ENCODE measurements at regions not wholly inside any gene's neighbourhood (a gene's known extent, or its start where the extent isn't known, plus 50 kb on each side); places are given as distances from the start of the nearest gene placed in this dataset.

DNA sequence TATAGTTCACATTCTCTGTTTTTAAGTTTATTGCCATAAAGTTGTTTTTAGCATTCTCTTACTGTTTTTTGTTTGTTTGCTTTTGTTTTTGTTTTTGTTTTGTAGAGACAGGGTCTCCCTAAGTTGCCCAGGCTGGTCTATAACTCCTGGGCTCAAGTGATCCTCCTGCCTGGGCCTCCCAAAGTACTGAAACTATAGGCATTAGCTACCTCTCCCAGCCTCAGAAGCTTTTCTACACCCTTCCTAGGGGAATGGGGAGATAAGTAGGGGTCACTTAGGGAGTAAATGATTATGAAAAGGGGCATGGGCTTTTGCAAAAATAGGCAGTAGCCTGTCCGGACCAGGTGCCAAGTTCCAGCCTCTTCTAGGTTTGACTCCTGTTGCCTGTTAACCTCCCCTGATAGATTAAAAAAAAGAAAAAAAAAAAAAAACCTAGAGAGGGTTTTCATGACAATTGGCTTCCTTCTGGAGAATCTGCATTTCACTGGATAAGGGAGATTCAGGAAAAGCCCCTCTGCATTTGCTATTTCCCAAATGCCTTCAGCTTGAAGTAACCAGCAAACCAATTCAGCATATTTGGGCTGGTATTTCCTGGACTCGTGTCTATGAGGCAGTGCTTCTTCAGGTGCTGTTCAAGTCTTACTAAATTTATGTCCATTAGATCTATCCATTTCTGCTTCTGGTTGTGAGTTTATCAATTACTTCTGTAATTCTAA lies 216.8 kb downstream of the TM9SF2 start:
- DNase-seq, result no peak

DNA sequence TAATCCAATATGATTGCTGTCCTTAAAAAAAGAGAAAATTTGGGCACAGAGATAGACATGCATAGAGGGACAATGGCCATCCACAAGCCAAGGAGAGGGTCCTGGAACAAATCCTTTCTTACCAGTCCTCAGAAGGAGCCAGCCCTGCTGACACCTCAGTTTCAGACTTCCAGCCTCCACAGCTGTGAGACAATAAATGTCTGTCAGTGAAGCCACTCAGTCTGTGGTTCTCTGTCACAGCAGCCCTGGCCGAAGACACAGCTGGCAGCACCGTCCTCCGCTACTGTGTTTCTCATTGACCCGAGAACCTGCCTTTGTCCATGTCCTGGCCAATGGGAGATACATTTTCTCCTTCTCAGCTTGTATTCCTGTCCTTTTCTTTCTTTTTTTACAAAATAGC lies 207.9 kb downstream of the TM9SF2 start:
- peak in 3 of 56 donors; percentile 1 to 11 (median 1) for DNase-seq

DNA sequence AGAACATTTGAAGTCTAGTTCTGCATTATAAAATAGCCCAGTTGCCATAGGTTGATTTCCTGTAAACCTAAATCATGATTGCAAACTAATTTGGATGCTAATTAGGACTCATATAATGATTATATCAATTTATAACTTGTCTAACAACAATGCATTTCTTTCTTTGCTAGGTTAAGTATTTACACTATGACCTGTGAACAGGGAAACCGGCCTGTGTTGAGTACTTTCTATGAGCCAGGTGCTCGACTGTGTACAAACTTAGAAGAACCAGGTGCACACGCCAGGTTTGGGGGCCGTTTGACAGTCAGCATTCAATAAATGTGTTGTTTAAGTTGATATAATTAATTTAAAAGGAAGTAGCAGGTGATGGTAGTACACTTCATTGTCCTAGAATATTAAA lies 203.1 kb downstream of the TM9SF2 start:
- DNase-seq, result no peak

DNA sequence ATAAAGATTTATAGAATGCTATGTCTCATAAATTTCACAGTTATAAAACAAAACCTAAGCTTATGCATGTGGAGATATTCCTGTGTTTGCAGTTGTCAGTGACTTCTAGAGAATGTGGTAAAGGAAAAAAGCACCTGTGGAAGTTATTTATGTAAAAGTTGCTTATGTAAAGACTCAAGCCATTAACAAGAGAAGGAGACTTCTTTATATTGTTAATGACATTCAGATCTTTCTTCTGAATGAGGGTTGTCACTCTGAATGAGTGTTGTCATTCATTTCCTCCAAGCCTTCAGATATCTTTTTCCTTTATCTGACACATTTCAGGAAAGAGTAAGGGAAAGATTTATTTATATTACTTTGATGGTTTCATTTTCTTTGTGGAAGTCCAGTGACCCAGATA lies 202.6 kb downstream of the TM9SF2 start:
- DNase-seq, result no peak

DNA sequence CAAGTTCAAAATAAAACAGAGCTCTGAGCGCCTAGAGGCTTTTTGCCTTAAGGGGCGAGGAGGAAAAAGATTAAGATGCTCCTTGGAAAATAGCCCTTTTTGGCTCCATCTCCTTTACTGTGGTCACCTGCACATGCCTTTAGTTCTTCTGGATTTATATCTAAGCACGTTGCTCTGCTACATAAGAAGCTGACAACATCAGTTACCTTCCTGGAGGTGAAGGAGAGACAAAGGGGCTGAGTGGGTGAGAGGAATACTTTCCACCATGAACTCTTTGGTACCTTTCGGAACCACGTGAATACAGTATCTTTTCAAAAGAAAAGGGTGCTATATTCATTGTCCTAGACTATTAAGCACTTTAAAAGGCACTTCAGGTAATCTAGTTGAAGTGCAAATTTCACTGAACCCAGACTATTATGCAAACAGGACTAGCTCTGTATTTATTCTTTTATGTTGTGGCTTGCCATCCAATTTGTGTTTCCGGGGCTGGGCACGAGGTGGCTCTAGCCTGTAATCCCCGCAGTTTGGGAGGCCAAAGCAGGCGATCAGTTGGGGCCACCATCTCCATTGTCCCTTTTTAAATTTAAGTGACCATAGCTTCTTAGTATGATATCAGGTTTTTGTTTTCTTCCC lies 201.5 kb downstream of the TM9SF2 start:
- no peak for DNase-seq

DNA sequence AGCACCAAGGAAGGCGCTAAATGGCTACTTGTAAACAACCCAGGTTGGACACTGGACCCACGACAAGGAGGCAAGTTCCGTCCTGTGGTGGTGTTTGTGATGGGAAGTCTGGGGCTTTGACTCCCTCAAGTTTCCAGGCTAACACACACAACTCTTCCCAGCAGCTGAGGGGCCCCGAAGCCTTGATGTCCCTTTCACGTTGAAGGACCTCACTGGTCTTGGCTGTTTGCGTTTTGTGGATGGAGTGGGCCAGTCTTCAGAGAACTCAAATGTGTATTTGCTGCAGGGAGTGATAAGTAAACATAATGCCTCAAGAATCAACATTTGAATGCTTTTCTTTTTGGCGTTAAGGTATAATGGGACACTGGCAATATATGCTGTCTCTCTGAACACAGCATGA lies 199.2 kb downstream of the TM9SF2 start:
- no peak for DNase-seq

DNA sequence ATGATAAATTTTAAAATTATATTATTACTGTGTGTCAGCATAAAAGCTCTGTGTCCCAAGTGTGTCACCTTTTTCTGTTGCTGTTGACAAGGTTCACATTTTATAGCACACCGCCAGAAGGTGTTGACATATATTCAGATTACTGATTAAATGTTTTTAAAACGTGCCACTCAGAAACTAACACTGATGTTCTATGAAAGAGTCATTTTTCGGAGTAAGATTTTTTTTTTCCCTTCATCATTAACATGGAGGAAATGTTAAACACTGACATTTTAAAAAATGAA lies 197.5 kb downstream of the TM9SF2 start:
- DNase-seq, result no peak

DNA sequence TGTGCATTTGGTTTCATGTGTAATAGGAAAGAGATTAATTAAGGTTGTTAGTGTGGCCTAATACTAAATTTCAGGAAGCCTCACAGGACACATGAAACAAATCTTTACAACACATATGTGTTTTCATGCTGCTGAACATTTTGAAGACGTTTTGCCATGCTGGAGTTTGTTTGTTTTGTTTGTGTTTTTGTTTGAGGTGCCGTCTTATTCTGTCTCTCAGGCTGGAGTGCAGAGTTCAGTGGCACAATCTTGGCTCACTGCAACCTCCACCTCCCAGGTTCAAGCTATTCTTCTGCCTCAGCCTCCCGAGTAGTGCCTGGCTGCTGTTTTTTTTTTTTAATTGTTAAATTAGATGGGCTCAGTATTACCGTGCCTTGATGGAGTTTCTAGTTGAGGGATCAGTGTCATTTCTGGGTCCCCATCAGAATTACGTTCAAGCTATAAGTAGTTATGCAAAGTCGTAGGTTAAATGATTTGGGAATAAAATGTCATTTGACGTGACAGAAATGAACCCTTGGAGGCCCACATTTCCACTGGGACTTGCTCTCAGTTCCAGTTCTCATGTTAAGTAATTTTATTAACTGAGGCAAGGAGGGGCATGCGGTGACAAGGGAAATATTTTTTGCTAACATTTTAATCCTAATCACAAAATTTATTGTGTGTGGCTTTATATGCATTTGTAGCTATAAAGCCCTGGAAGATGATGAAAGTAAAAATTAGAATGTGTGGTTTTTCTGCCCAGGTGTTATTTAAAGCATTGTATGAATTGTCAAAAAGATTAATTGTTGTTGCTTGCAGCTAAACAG lies 196.9 kb downstream of the TM9SF2 start:
- DNase-seq, result no peak

DNA sequence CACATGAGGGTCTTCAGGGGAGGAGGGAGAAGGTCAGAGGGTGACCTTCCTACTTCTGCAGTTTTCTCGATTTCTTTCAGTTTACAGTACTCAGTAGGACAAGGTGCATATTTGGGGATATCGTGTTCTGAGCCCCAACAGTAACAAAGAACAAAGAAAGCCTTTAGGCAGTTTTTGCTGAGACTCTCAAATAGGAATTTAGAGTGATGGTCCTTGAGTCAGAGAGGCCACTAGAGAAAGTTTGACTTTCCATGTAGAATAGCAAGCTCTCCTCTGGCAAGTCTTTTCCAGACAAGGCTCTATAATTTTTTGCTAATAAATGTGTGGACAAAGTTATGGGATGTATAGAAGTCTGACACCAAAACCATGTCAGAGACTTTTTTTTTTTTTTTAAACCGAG lies 194.6 kb downstream of the TM9SF2 start:
- DNase-seq, result no peak

DNA sequence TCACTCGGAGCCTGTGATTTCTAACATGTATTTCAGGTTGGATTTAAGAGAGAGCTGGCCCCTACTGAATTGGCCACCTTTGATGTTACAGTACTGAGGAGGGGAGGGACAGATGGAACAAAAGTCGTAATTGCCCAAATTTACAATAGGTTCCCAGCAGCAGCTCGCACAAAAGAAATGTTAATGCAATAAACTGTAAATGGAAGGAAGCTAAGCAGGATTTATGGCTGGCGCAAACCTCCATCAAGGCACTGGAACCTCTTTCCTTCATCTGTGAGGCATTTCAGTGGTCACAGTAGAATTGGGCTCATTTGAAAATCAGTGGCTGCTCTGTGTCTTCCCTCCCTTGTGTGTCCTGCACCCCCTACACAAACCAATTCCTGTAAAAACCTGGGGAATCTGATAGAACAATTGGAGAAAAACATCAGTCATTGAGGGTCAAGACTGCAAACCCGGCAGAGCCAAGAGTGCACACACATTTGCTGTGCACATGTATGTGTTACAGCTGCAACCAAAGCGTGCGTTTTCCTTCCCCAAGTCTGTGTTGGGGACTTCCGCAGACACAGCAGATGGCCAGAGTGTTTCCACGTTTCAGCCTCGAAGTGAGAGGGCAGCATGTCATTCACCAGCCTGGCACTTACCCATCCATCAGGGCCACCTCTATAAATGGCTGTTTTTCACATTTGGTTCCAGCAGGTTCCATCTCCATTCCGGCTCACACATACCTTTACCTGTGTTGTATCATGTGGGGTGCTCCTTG lies 192.8 kb downstream of the TM9SF2 start:
- no peak for DNase-seq

DNA sequence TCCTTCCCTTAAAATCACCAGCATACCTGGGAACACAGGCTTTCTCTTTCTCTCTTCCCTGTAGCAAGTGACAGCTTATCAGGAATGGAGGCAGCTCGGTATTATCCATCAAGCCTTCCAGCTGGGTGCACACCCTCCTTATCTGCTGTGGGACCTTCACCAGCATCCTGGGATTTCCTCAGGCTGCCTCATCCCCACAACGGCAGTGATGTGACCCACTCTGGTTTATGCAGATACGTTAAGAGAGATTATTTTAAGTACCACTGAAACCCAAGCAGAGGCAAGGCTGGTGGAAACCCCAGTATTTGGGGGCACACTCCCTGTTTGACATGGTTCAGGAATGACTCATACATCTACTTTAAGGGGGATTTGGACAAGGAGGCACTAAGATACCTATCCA lies 192.1 kb downstream of the TM9SF2 start:
- no peak for DNase-seq

DNA sequence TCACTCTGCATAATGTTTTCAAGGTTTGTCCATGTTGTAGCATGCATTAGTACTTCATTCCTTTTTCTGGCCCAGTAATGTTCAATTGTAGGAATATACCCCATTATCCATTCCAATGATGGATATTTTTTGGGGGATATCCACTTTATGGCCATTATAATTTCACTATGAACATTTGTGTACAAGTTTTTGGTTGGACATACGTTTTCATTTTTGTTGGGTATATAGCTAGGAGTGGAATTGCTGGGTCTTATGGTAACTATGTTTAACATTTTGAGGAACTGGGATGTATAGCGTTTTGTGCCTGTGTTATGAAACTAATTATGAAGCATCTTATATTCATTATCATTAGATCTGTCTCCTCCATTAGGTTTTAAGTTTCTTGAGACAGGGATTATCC lies 191.6 kb downstream of the TM9SF2 start:
- DNase-seq, result no peak

DNA sequence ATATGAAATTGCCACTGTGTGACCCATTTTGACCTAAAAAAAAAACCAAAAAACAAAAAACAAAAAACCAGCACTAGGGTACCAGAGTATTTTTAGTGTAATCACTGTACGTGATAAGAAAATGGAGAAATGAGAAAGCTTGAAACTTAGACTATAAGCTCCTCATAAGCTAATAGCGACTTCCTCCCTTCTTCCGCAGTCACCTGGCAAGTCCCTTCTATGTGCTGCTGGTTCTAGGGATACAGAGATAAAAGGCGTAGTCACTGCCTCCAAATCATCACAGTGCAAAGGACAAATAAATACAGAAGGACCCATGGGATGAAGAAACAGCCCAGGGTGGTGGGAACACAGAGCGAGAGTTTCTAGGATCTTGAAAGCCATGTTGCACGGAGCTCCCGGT lies 190.3 kb downstream of the TM9SF2 start:
- DNase-seq, result no peak

DNA sequence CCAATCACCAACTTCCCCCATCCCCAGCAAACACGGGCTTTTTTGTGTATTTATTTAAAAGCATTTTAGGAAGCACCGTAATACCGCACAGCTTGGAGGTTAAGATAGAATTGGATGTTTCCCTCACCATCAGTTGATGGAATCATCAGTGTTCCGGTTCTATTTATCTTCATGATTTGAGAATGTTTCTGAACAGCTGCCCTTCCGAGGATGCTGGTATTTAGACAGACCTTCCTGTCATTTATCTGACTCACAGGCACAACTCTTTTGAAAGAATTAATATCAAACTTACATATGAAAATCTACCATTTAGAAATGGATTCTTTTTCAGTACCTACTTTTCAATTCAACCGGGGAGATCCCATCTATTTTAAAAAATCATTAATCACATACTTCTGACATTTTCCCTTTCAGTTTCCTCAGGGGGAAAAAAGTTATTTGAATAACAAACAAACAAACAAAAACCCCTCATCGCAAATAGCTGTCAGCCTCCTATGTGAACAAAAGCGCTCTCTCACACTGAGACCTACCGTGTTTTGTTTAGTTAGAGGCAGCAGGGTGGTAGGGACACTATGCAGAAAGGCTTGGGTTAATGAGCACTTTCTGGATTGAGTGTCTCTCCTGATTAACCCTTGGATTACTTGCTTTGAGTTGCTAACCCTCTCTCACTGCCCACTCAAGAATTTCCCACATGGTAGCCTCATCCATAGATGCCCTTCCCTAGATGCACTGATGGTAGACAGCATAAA lies 189.3 kb downstream of the TM9SF2 start:
- DNase-seq, result no peak

DNA sequence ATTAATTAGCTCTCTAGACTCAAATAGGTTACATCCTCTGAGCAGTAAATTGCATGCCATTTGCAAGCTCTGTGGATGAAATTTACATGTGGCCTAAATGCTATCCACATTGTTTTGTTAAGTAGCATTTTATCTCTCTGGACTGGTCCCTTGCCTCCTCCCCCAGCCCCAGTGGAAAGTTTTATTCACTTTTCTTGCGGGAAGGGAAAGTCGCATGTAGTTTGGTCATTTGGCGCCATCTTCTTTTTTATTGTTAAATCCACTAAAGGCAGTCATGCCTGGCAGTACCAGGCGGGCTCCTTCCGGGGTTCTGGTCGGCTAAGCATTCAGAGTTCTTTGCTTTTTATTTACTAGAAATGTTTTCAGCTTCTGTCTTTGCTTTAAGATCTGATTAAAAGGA lies 188.7 kb downstream of the TM9SF2 start:
- DNase-seq, result no peak

DNA sequence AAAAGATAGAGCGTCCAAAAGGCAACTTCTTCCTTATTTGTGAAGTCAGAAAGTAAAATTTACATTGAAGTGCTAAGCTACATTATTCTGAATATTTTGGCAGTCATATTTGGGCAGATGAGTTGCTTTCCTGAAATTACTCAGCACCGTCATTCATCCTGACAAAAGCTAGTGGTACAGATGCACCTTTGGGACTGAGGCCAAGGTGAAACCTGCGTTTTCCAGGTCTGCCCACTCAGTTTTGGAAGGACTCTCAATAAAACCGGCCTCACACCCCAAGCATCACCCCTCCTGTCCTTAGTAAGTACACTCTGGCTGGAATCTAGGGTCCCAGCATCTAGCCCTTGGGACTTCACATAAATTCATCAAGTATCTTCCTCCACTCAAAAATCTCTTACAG lies 187.5 kb downstream of the TM9SF2 start:
- no peak for DNase-seq

DNA sequence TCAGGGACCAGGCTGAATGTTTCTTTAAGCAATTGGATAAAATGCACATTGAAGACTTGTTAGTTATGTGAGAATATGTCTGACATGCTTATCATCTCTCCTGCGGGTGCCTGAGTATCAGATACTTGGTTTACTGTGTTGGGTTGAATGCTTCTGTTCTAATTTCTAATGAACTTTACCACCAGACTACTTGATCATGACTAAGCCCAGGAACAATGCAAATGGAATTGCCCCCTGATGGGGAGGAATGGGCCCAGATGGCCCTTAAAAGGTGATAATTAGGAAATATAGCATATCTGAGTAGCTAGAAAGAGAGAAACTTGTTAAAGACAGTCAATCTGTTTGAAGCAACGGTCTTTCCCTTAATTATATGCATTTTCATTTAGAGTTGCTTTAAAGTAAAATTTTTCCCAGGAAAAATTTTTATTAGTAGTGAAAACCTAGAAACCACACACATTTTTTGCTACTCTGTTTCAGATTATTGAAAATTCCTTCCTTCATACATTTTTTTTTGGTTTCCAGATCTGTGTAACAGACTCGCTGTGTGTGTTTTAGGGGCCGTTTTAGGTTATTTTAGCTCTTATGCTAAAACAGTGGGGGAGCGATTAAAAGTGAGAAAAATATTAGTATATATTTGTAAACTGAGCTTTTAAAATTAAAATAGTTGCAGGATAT lies 186.6 kb downstream of the TM9SF2 start:
- no peak for DNase-seq

DNA sequence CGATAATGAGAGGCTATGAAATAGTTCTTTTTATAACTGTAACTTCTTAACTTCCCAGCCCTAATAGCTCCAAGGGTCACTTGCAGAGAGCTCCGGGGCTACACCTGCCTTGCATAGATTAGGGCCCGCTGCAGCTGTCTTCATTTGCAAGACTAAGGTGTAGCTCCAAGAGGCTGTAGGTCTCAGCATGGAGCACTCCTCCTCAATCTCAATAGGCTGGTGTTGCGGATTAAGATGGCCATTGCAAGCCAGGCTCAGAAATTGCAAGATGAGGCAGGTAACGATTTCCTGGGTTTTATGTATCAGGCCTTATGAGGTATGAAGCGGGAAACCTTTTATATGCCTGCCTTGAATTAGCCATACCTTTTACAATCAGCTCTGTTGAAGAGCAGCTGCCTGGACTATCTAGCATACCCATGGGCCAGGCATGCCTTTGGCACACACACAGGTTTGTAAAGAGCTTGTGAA lies 185.7 kb downstream of the TM9SF2 start:
- DNase-seq, result no peak

DNA sequence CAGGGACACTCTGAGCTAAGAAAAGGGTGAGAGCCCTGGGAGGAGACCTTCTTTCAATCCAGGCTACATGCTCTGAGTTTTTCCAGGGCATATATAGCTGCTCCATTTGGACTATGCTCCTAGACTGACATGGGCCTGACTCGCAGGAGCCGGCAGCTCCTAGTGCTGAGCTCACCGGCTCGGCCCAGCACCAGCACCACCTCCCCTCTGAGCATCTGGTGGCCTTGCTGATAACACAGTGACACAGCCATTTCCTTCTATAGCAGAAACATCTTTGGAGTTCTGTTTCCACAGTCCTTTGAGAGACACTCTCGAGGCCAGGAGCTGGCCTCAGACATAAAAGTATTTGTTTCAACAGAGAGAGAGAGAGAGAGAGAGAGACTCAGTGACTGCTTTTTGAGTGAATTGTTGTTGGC lies 184.9 kb downstream of the TM9SF2 start:
- DNase-seq, result peak in 1 of 56 donors; percentile 3

DNA sequence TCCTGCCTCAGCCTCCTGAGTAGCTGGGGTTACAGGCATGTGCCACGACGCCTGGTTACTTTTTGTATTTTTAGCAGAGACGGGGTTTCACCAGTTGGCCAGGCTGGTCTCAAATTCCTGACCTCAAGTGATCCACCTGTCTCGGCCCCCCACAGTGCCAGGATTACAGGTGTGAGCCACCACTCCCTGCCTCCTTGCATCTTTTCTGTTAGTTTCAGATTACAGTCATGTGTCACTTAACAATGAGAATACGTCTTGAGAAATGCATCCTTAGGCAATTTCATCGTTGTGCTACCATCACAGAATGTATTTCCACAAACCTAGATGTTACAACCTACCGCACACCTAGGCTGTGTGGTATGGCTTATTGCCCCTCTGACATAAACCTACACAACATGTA lies 180.4 kb downstream of the TM9SF2 start:
- DNase-seq, result no peak

Measured in nucleus accumbens (tissue), 56 donors.